ENCODE measurements at regions not wholly inside any gene's neighbourhood (a gene's known extent, or its start where the extent isn't known, plus 50 kb on each side); places are given as distances from the start of the nearest gene placed in this dataset.

- TF ChIP-seq CTCF (IDR thresholded peaks at IDR 0.05) (no peak), EZH2 (IDR thresholded peaks at IDR 0.05; ENCODE audit: borderline replicate concordance, insufficient read depth, low read depth, low read length, poor library complexity, severe bottlenecking) (no peak)
Observed at GRCh38 chr4:114236171-114236769, 256.8 kb upstream of the ARSJ start.
